ACC112 (cell line): ENCODE measurements at regions not wholly inside any gene's neighbourhood (a gene's known extent, or its start where the extent isn't known, plus 50 kb on each side); places are given as distances from the start of the nearest gene placed in this dataset.

Experiments used
- H2AFZ ChIP-seq: fragments of 200-600 bp; sonication (generic); one replicate; pipeline ENCODE4 v1.6.0; 2017; ENCODE audit warnings: antibody characterized with exemption, low read length; ENCODE audit not compliant: unreplicated experiment
- H3K27ac ChIP-seq: fragments of 200-600 bp; sonication (generic); 2 replicates; pipeline ENCODE4 v1.5.1; 2014; ENCODE audit warnings: low read depth, mild to moderate bottlenecking, antibody characterized with exemption, low read length, moderate library complexity
- H3K27me3 ChIP-seq: fragments of 200-600 bp; sonication (generic); 2 replicates; pipeline ENCODE4 v1.6.1; 2014; ENCODE audit warnings: mild to moderate bottlenecking, antibody characterized with exemption, low read length, moderate library complexity, mixed read lengths; ENCODE audit not compliant: insufficient read depth
- H3K36me3 ChIP-seq: fragments of 200-600 bp; sonication (generic); 2 replicates; pipeline ENCODE4 v1.6.1; 2016; ENCODE audit warnings: mild to moderate bottlenecking, antibody characterized with exemption, low read length, moderate library complexity, mixed read lengths; ENCODE audit not compliant: insufficient read depth
- H3K4me1 ChIP-seq: fragments of 200-600 bp; sonication (generic); one replicate; pipeline ENCODE4 v1.6.1; 2016; ENCODE audit warnings: low read length, mixed read lengths; ENCODE audit not compliant: insufficient read depth, unreplicated experiment, control insufficient read depth
- H3K4me3 ChIP-seq: fragments of 200-600 bp; sonication (generic); 2 replicates; pipeline ENCODE4 v1.5.1; 2014; ENCODE audit warnings: mild to moderate bottlenecking, low read depth, low read length
- H3K79me2 ChIP-seq: fragments of 200-600 bp; sonication (generic); one replicate; pipeline ENCODE4 v1.6.0; 2016; ENCODE audit warnings: low read length; ENCODE audit not compliant: control insufficient read depth, unreplicated experiment, insufficient read depth

GRCh38 chr7:20466543-20467021 is 135.9 kb downstream of the ITGB8 start:
- Histone ChIP-seq H3K4me1 (no peaks in the 10 kb centered on the region), H3K27ac (no peak overlapping the region), H3K27me3 (no peaks in the 10 kb centered on the region), H3K36me3 (no peaks in the 10 kb centered on the region), H3K79me2 (no peaks in the 10 kb centered on the region), H2AFZ (no peak overlapping the region), H3K4me3 (no peak overlapping the region)

GRCh38 chr7:20470082-20470481 is 139.4 kb downstream of the ITGB8 start:
- Histone ChIP-seq H3K27me3 (no peaks in the 10 kb centered on the region), H3K4me1 (no peaks in the 10 kb centered on the region), H3K79me2 (no peaks in the 10 kb centered on the region), H3K27ac (no peak overlapping the region), H2AFZ (no peak overlapping the region), H3K36me3 (no peaks in the 10 kb centered on the region), H3K4me3 (no peak overlapping the region)

GRCh38 chr7:20470726-20471125 is 140.0 kb downstream of the ITGB8 start:
- no peak overlapping the region for H3K4me3 ChIP-seq
- no peak overlapping the region for H2AFZ ChIP-seq
- no peak overlapping the region for H3K27ac ChIP-seq
- H3K4me1 ChIP-seq = no peaks in the 10 kb centered on the region
- no peaks in the 10 kb centered on the region for H3K27me3 ChIP-seq
- no peaks in the 10 kb centered on the region for H3K36me3 ChIP-seq
- no peaks in the 10 kb centered on the region for H3K79me2 ChIP-seq

GRCh38 chr7:20474249-20474648 is 141.2 kb upstream of the ABCB5 start:
- Histone ChIP-seq H3K27ac (no peak overlapping the region), H3K36me3 (no peaks in the 10 kb centered on the region), H3K4me1 (no peaks in the 10 kb centered on the region), H3K4me3 (no peak overlapping the region), H3K79me2 (no peaks in the 10 kb centered on the region), H2AFZ (no peak overlapping the region), H3K27me3 (no peaks in the 10 kb centered on the region)

GRCh38 chr7:20475756-20476155 is 139.7 kb upstream of the ABCB5 start:
- Histone ChIP-seq H3K79me2 (no peaks in the 10 kb centered on the region), H3K4me1 (no peaks in the 10 kb centered on the region), H3K36me3 (no peaks in the 10 kb centered on the region), H2AFZ (no peak overlapping the region), H3K4me3 (no peak overlapping the region), H3K27me3 (no peaks in the 10 kb centered on the region), H3K27ac (no peak overlapping the region)

- Histone ChIP-seq H3K27me3 (no peaks in the 10 kb centered on the region), H3K27ac (no peak overlapping the region), H3K4me3 (no peak overlapping the region), H3K36me3 (no peaks in the 10 kb centered on the region), H2AFZ (no peak overlapping the region), H3K79me2 (no peaks in the 10 kb centered on the region), H3K4me1 (no peaks in the 10 kb centered on the region)
Observed at GRCh38 chr7:20477067-20477466, 138.4 kb upstream of the ABCB5 start.

GRCh38 chr7:20479706-20480105 is 135.8 kb upstream of the ABCB5 start:
- H3K36me3 ChIP-seq = no peaks in the 10 kb centered on the region
- no peaks in the 10 kb centered on the region for H3K27me3 ChIP-seq
- H3K4me3 ChIP-seq = no peak overlapping the region
- H3K4me1 ChIP-seq = no peaks in the 10 kb centered on the region
- no peaks in the 10 kb centered on the region for H3K79me2 ChIP-seq
- no peak overlapping the region for H3K27ac ChIP-seq
- no peak overlapping the region for H2AFZ ChIP-seq

GRCh38 chr7:20482071-20482470 is 133.4 kb upstream of the ABCB5 start:
- Histone ChIP-seq H3K4me1 (no peaks in the 10 kb centered on the region), H2AFZ (no peak overlapping the region), H3K79me2 (no peaks in the 10 kb centered on the region), H3K27me3 (no peaks in the 10 kb centered on the region), H3K36me3 (no peaks in the 10 kb centered on the region), H3K4me3 (no peak overlapping the region), H3K27ac (no peak overlapping the region)

- H2AFZ ChIP-seq = no peak overlapping the region
- no peaks in the 10 kb centered on the region for H3K27me3 ChIP-seq
- no peak overlapping the region for H3K4me3 ChIP-seq
- H3K36me3 ChIP-seq = no peaks in the 10 kb centered on the region
- no peak overlapping the region for H3K27ac ChIP-seq
- no peaks in the 10 kb centered on the region for H3K4me1 ChIP-seq
- H3K79me2 ChIP-seq = no peaks in the 10 kb centered on the region
Observed at GRCh38 chr7:20484356-20484755, 131.1 kb upstream of the ABCB5 start.

- no peaks in the 10 kb centered on the region for H3K79me2 ChIP-seq
- no peaks in the 10 kb centered on the region for H3K27me3 ChIP-seq
- H2AFZ ChIP-seq = no peak overlapping the region
- no peak overlapping the region for H3K27ac ChIP-seq
- no peaks in the 10 kb centered on the region for H3K4me1 ChIP-seq
- H3K4me3 ChIP-seq = no peak overlapping the region
- no peaks in the 10 kb centered on the region; the same call in 1 of the 2 replicates for H3K36me3 ChIP-seq
Observed at GRCh38 chr7:20488850-20489249, 126.6 kb upstream of the ABCB5 start.

GRCh38 chr7:20491284-20491683 is 124.2 kb upstream of the ABCB5 start:
- Histone ChIP-seq H3K4me3 (no peak overlapping the region), H2AFZ (no peak overlapping the region), H3K79me2 (no peaks in the 10 kb centered on the region)

More at GRCh38 chr7:20491284-20491683, 124.2 kb upstream of the ABCB5 start:
- Histone ChIP-seq H3K4me1 (no peaks in the 10 kb centered on the region), H3K27me3 (no peaks in the 10 kb centered on the region), H3K36me3 (no peaks in the 10 kb centered on the region; the same call in 1 of the 2 replicates), H3K27ac (no peak overlapping the region)
